B cell (primary cell): ENCODE measurements at regions not wholly inside any gene's neighbourhood (a gene's known extent, or its start where the extent isn't known, plus 50 kb on each side); places are given as distances from the start of the nearest gene placed in this dataset.
"Not testable (repeated sequence)": the region's sequence is repeated elsewhere in the genome, so short reads cannot be mapped to it uniquely, and the experiment has no call there.

Experiments
- EZH2 ChIP-seq: IDR thresholded peaks from 2 replicates; pipeline ENCODE4 v1.6.1; 2012; ENCODE audit warnings: borderline replicate concordance, low read depth, mild to moderate bottlenecking, moderate library complexity, low read length; ENCODE audit not compliant: insufficient read depth, poor library complexity, severe bottlenecking
- TF ChIP-seq, protein P1 (sequence below): fragments of 200-600 bp; IDR thresholded peaks from one replicate; pipeline ENCODE4 v1.8.0; 2022; ENCODE audit warnings: antibody characterized with exemption, mild to moderate bottlenecking

DNA sequence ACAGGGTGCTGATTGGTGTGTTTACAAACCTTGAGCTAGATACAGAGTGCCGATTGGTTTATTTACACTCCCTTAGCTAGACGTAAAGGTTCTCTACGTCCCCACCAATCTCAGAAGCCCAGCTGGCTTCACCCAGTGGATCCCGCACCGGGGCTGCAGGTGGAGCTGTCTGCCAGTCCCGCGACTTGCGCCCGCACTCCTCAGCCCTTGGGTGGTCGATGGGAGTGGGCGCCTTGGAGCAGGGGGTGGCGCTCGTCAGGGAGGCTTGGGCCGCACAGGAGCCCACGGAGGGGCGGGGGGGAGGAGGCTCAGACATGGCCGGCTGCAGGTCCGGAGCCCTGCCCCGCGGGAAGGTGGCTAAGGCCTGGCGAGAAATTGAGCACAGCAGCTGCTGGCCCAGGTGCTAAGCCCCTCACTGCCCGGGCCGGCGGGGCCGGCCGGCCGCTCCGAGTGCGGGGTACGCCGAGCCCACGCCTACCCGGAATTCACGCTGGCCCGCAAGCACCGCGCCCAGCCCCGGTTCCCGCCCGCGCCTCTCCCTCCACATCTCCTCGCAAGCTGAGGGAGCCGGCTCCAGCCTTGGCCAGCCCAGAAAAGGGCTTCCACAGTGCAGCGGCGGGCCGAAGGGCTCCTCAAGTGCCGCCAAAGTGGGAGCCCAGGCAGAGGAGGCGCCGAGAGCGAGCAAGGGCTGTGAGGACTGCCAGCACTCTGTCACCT, 61.5 kb upstream of the TLR4 start:
- TF ChIP-seq, protein P1, sequence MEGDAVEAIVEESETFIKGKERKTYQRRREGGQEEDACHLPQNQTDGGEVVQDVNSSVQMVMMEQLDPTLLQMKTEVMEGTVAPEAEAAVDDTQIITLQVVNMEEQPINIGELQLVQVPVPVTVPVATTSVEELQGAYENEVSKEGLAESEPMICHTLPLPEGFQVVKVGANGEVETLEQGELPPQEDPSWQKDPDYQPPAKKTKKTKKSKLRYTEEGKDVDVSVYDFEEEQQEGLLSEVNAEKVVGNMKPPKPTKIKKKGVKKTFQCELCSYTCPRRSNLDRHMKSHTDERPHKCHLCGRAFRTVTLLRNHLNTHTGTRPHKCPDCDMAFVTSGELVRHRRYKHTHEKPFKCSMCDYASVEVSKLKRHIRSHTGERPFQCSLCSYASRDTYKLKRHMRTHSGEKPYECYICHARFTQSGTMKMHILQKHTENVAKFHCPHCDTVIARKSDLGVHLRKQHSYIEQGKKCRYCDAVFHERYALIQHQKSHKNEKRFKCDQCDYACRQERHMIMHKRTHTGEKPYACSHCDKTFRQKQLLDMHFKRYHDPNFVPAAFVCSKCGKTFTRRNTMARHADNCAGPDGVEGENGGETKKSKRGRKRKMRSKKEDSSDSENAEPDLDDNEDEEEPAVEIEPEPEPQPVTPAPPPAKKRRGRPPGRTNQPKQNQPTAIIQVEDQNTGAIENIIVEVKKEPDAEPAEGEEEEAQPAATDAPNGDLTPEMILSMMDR = not testable (repeated sequence)
- TF ChIP-seq EZH2 = not testable (repeated sequence)
